Activated CD4-positive, alpha-beta T cell treated with anti-CD3 and anti-CD28 coated beads, Interleukin-2, Interleukin-6, amounts not matched to agents 100 ng/mL and 50 ng/mL, durations not matched to agents 16 hours and 8 hours (primary cell): ENCODE measurements at regions not wholly inside any gene's neighbourhood (a gene's known extent, or its start where the extent isn't known, plus 50 kb on each side); places are given as distances from the start of the nearest gene placed in this dataset.

Experiments used
- DNase-seq: peaks from one replicate; pipeline ENCODE4 v3.0.0-alpha.2; 2020

DNA sequence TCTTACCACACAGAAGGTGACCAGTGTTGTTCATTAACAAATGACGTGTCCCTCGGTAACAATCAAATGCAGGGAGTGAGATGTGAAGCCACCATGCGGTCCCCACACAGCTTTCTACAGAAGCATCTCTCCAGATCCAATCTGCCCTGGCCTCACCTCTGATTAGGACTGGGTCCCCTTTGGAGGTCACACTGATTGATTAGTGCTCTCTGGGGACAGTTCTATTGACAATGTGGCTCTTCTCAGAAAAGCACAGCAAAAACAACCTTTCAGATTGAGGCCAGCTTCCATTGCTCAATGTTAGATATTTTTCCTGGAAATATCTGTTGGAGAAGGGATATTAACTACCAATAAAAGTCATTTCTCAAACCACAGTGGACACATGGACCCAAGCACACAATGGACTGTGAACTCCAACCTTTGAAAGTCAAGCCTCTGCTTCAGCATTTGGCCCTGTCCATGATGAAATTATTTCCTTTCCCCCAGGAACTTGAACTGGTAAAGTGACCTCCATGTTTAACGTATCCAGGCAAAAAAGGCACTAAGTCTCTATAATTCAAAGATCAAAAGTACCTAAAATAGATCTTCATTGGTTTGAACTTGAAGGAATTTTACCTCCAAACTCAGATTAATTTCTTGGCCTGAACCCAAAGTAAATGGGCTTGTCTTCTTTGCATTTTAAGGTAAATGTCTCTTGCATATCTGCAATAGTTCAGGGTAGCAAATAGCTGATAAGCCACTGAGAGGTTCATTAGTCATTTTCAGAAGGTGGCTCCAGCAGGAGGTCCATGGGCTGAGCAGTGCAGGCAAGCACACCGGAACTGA is 118.5 kb downstream of the FOXA2 start:
- DNase-seq = no peak

DNA sequence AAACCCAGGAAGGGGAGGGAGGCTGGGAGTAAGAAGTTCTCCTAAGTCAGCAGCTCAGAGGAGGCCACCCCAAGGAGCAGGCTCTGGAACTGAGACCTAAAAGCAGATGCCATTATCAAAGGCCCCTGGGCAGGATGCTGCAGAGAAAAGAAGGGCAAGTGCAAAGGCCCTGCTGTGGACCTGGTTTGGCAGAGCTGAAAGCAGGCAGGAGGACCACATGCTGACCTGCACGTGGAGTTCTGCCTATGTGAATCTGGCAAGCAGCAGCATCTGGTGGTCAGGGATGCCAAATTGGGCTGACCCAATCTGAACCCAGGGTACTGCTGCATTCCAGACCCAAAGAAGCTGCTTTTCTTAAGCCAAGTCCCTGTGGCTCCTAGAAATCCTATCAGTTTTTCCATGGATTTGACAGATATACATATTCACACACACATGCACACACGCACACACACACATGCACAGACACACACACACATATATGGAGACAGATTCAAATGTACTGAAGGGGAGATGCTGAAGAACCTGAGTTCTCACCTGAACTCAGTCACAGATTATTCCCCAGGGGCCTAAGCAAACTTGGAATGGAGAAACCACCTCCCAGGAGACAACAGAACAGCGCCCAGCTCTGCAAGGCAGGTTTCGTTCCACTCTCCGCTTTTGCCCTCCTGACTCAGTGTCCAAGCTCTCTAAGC is 119.9 kb downstream of the FOXA2 start:
- DNase-seq = no peak

DNA sequence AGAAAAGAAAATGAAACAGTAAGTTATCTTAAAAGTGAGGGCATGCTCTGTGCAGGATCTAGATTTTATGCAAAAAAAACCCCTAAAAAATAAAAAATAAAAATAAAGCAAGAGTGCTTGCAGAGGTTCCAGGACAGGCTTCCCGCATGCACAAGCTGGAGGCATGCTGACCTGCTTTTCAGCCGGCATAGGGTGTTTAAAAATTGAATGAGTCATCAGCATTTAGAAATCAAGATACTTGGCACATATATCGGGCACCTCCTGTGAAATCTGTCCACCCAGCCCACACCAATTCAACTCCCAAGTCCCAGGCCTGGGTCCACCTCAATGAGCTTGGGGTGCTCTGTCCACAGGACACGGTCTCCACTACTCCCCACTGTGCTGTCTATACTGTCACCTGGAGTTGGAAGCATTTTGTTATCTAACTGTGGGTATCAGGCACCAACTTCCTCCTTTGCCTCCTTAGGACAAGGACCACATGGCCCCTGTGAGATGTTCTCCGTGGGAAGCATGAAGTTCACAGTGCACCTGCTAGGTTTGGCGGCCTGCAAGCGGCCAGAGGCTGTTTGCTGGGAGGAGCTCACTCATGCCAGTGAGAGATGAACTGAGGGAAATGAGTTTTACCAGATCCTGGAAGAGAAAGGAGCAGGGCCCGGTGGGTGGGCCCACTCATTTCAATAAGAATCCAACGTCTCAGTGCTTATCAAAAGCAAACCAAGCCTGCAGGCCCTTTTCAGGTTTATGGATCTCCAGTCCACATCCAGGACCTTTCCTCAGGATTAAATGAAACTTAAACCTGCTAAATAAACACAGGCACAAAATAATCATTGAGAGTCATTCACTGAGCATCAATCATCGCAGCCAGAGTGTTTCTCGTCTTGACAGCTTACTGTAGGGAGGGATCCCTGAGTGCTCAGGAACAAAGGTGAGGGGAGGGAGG is 121.1 kb downstream of the FOXA2 start:
- no peak for DNase-seq

DNA sequence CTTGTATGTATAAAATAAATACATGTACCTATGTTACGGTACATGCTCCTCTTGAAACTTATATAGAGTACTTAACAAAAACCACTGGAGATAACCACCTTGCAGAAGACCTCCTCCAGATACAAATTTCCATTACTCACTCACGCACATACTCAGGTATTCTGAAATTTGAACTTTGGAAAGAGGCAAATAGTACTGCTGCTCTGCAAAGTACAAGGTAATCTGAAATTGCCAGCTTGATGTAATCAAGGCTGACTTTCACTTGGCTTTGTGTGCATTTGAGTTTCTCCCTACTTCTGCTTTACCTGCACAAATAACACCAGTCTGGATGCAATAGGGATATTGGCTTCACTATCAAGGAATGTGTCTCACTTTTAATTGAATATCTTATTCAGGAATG is 123.6 kb downstream of the FOXA2 start:
- no peak for DNase-seq

DNA sequence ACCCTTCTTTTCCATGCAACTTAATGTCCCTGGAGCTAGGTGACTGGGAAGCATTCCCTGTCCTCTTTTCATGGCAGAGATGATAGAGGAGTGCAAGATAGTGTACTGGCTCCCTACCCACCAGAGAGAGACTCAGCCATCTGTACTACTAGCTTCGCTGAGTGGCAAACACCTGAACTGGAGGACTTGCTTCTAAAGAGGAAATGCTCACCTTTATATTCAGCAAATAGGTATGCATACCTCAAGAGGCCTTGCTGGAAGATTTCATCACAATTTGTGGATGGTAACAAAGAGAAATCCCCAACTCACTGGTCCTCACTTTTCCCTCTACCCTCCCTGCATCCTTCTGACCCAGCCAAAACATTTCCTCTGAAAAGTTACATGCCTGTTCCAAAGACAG is 124.1 kb downstream of the FOXA2 start:
- DNase-seq = no peak

DNA sequence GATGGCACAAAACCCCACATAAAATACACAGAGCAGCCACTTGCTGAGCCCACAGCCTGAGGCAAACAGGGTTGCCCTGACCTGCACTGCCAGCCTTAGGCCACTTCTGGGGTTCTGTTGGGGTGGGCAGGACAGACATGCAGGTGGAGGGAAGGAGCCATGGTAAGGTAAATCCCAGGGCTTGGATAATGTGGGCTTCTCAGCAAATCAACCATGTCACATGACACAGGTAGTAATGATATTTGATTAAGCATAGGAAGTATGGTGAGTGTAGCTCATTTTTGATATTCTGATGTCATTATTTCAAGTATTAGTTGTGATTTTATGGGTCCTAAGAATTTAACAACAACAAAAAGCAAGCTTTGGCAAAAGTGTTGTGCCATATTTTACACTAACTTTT is 124.6 kb downstream of the FOXA2 start:
- no peak for DNase-seq

DNA sequence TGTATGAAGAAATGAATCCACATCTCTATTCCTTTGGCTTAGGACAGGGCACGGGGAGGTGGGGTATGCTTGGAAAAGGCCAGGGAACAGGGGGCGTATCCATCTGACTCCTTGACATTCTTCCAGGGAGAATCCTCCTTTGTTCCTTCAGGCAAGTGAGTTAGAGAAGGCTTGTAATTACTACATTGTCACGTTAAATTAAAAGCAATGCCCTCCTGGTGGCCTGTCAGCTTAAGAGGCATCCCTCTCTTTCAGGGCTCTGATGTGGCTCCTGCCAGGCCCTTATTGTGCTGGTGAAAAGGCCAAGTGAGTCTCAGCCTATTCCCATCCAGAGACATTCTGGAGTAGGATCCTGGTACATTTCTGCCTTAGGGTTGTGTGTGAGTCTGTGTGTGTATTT is 128.3 kb downstream of the FOXA2 start:
- DNase-seq = no peak

DNA sequence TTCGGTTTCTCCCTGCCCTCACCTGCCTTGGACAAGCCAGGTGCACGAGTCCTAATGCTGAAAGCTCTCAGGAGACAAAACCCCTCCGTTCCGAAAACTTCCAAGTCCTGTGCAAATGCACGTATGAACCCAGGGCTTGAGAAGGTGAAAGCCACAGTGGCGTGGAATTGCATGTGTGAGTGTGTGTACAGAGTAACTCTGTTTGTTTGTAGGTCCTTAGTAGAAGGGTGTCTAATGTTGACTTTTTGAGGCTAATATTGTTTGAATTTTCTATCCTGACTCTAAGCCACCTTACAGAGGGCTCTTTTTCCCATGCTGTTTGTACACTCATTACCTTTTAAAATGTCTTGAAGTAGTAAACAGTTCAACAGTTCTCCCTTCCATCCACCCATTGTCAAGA is 129.1 kb downstream of the FOXA2 start:
- no peak for DNase-seq

DNA sequence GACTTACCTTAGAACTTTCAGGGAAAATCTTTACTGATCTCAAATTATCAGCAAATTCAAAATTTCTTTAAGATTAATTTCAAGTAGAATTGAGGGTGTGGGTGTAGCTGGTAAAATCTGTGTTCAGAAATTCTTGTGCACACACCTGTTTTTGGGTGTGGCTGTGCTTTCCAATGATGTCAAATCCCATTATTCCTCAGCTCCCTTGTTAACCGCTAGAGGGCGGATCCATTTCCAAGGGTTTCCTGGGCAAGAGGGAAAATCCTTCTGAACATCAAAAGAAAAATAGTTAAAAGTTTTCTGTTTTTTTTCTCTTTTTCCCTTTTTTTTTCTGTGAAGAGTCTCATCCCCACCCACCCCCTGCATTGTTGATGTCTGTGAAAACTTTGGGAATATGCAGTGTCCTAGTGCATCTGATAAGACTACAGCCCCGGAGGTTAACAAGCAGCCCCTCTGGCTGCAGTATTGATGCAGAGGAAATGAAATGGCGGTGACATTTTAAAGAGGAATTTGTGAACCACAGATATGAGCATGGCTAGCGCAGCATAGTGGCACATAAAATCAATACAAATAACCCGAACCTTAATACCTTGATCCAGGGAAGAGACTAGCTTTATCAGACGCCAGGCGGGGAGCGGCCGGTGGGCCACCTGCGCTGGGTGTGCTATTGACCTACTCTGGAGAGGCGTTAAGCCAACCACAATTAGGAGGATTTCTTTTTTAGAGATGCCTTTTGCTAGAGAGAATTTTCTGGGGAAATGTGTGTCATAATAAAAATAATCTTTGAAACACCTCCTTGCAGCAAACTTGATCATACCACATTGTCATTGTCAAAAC is 130.9 kb downstream of the FOXA2 start:
- DNase-seq = no peak

DNA sequence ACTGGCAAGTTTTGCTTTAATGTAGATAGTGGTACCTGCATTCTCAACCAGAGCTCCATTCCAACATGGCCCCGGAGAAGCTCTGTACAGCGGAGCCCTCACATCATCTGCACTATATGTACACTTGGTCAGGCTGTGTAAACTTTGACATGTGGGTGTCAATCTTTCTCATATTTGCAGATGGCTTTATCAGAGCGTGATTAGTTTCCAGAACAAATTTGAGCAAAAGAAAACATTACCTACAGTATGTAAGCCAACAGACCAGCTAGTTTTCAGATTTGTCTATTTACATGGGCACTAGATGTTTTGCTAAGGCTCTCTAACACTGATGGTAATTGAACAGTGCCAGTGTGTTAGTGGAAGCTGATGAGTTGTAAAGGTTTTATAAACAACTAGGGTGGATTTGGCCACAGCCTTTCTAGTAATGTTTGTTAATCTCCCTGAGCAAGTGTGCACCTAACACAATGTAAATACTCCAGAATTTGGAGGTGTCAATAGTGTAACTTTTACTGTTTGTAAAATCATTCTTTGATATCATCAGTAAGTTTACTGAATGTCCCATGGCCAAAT is 131.8 kb downstream of the FOXA2 start:
- no peak for DNase-seq

DNA sequence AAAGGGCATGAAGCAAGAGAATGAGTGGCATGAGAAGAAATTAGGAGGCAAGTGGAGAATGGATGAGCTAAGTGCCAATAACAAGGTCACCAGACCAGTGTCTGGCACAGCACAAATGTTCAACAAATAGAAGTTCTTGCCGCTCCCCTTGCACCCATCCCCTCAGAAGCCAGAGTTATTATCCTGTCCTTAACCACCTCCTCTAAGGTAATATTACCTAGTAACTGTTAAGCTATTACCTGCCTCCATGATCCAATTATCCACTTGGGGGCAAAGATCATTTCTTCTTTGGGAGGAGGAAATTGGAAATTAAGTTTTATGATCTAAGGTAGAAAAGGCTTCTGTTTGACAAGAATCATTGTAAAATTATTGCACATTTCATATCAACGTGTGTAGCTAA is 133.8 kb downstream of the FOXA2 start:
- no peak for DNase-seq

DNA sequence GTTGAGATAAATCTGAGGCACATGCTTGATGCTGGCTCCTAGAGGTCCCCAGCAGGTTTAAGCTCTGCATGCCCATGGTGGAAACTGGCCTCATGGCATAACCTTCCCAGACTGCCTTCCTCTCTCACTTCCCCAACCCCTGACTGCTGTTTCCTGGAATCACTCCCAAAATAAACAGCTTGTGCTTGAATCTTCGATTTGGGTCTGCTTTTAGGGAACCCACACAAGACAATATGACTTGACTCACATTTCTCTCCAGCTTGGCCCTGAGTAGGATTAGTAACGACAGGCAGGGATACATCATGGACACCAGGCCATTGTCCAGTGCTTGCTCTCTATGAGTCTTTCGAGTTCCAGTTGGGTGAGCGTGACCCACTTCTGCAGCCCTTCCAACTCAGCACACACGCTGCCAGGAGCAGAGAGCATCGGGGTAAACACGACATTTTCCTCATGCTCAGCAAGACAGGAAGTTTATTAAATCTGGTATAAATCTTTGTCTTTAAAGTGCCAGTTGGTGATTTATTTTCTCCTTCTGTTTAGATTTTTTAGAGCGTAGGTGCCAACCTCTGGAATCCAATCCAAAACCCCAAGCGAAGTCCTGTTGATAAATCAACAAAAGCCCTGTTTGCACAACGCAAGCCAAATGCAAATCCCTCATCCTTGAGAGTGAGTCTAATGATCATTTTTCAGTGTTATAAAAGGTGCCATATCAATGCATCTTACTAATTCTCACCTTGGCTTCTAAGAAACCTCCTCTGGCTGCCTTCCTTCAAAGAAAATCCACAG is 135.0 kb downstream of the FOXA2 start:
- no peak for DNase-seq

DNA sequence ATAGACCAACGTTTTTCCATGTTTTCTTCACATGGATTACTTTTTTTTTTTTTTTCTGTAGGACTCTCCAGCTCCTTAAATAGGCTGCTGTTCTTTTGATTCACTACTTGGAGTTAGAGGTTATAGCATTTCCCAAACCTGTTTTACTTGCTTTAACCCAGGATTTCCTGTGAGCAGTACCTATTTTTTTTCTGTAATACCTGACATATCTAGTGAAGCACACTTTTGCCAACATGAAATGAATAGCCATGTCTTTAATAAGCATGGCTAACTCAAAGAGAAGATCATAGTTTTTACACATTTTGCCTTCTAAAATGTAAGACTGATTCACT is 137.0 kb downstream of the FOXA2 start:
- DNase-seq = no peak

DNA sequence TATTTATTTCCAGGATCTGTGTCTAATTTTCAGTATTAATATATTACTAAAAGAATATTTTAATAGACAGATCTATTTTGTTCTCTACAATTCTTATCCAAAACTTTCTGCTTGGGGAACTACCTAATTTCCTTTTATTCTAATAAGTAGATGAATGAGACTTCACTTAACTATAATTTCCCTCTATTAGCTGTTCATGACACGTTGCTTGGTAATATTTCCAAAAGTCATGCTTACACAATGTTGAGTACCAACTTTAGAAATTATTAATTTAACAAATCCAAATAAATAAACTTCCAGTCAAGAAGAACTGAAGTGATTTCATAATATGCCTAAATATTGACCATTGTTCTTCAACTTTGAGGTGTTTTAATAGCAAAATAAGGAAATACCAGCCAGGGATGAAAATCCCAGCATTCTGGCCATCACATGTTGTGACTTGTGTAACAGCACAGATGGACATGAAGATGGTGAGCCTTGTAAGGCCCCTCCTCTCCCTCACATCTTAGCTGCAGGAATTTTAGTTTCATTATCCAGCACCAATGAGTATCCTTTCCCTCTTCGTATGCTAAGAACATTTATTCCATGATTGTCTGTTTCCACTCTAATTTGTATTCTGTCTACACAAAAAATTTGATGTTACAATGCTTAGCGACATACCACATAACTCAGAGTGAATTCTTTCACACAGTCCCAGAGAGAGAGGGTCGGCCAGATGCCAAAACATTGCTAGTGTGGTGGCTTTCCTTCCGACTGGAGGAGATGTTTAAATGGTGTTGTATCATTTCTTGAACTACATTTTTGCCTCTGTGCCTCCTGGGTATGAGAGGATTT is 137.5 kb downstream of the FOXA2 start:
- DNase-seq = no peak

DNA sequence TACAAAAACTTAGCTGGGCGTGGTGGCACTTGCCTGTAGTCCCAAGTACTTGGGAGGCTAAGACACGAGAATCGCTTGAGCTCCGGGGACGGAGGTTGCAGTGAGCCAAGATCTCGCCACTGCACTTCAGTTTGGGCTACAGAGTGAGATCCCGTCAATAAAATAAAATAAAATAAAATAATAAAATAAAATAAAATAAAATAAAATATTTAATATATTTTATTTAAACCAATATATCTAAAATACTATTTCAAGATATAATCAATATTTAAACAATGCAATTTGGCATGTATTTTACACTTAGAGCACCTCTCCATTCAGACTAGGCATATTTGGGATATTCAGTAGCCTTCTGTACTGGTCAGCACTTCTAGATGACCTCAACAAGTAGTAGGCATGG is 142.1 kb downstream of the FOXA2 start:
- no peak for DNase-seq

DNA sequence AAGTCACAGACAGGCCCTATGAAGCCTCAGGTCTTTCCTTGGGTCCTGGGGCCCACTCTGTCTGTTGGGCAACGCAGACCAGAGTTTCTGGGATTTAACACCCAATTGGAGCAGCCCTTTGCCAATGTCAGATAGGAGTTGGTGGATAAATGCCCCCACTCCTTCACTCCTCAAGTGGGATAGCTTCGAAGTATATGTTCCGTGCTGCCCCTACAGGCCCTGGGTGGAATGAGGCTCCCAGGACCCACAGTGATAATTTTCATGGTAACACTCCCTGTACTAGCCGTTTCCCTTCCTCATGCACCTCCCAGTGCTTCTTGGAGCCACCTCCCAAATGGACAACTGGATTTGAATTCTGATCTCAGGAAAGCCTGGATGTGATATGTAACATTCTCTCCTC is 145.4 kb downstream of the FOXA2 start:
- no peak for DNase-seq

DNA sequence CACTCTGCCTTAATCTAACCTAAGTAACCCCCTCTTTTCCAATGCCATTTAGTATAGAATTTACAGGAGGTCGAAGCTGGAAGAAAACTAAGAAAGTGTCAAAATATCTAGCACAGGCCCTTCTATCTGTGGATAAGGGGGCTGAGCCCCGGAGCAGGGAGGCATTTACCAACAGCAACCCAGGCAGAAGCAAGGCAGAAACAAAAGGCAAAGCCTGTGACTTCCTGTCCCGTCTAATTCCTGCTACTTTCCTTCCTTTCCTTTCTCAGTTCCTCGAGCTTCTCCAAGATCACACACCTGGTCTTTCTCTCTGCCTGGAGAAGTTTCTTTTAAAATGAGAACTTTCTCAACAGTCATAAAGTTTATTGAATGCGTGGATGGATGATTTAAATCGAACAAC is 146.0 kb downstream of the FOXA2 start:
- DNase-seq = no peak

DNA sequence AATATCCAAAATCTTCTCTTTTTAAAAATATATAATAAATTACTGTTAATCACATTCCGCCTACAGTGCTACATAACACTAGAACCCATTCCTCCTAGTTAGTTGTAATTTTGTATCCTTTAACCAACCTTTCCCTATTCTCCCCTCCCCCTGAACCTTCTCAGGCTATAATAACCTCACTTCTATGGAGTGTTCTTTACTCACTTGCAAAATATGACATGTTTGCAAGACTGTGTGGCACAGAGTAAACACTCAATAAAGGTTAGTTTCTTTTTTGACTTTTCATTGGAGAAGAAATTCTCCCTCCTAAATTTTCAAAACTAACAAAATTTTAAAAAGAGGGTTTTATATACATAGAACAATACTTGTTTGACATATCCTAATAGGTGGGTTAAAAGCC is 147.0 kb downstream of the FOXA2 start:
- no peak for DNase-seq

DNA sequence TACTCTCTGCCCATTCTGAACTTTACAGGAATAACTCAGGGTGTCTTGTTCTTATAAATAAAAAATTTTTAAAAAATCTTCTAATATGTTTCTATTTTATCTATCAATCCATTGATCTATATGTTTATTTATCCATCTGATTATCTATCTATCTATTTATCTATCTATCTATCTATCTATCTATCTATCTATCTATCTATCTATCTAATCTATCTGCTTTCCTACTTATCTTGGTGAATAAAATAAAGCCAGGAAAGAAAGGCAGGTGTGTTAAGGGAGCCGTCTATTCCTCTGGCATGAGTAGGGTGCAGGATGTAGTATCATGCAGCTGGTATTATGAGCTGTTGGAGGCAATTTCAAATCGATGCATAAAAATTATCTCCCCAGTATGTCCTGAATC is 153.0 kb downstream of the FOXA2 start:
- DNase-seq = no peak

DNA sequence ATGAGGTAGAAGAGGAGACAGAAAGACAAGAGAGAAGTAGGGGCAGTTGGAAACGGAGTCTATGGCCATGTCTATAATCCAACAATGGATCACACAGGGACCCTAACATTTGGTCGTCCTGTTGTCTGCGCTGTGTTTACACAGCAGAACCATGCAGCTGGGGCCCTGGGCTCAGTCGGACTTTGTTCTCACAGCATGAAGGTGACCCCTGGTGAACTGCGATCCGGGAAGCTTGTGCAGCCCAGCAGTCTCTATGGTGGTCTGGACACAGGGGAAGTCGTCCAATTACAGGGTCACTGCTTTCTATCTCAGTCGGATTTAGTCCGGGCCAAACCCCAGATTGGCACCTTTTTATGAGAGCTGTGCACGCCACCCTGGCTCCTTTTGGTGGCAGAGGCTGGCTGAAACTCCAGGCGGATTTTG is 153.6 kb downstream of the FOXA2 start:
- DNase-seq = no peak
